ENCODE measurements at regions not wholly inside any gene's neighbourhood (a gene's known extent, or its start where the extent isn't known, plus 50 kb on each side); places are given as distances from the start of the nearest gene placed in this dataset.

GRCh38 chr2:46832543-46832942 is 83.1 kb downstream of the MCFD2 start:
- Histone ChIP-seq H3K4me2 (ENCODE audit: insufficient read depth, low read length) (no peak overlapping the region), H3K9me1 (replicated peaks; ENCODE audit: control insufficient read depth, extremely low read depth, insufficient read depth, low read length) (no peaks in the 10 kb centered on the region), H2AFZ (ENCODE audit: low read depth, low read length) (no peak overlapping the region), H3K9ac (replicated peaks; ENCODE audit: extremely low read depth, insufficient read depth, low read length) (no peak overlapping the region), H3K27me3 (ENCODE audit: control insufficient read depth in 2 of 2, insufficient read depth in 2 of 2, low read length in 2 of 2) (no peaks in the 10 kb centered on the region), H3K27ac (ENCODE audit: insufficient read depth, low read depth, low read length) (no peak overlapping the region), H3K4me1 (ENCODE audit: control insufficient read depth, extremely low read depth, insufficient read depth, low read length) (no peaks in the 10 kb centered on the region), H4K20me1 (replicated peaks; ENCODE audit: control insufficient read depth, extremely low read depth, insufficient read depth, low read length) (no peaks in the 10 kb centered on the region), H3K36me3 (ENCODE audit: control insufficient read depth in 2 of 2, extremely low read depth in 1 of 2, insufficient read depth in 2 of 2, low read length in 2 of 2) (no peaks in the 10 kb centered on the region), H3K4me3 (replicated peaks in 1 of 3; ENCODE audit: insufficient read depth in 1 of 3, low read depth in 1 of 3, low read length in 3 of 3) (no peak overlapping the region), H3K79me2 (ENCODE audit: control insufficient read depth, insufficient read depth, low read length) (no peaks in the 10 kb centered on the region), H3K9me3 (replicated peaks; ENCODE audit: control insufficient read depth, insufficient read depth, low read length) (no peaks in the 10 kb centered on the region)
- TF ChIP-seq GATA2 (IDR thresholded peaks at IDR 0.05; ENCODE audit: insufficient read depth, insufficient read length, low read depth, low read length) (no peak), MAX (IDR thresholded peaks at IDR 0.05; ENCODE audit: insufficient read depth, insufficient read length) (no peak), EZH2 (IDR thresholded peaks at IDR 0.05; ENCODE audit: borderline replicate concordance, low read depth, low read length, severe bottlenecking) (no peak), POLR2A (IDR thresholded peaks at IDR 0.05; ENCODE audit: low read depth, low read length) (no peak), JUN (IDR thresholded peaks at IDR 0.05; ENCODE audit: borderline replicate concordance, insufficient read depth, insufficient read length, low read depth) (no peak), FOS (IDR thresholded peaks at IDR 0.05; ENCODE audit: borderline replicate concordance, insufficient read depth, low read length) (no peak), CTCF (IDR thresholded peaks at IDR 0.05; ENCODE audit: extremely low read depth in 1 of 2, insufficient read depth in 1 of 2, low read depth in 1 of 2, low read length in 2 of 2) (no peak)
- FAIRE-seq, result no peak
- BruUV-seq (replicated peaks), result no TSS peak
- POLR2A ChIA-PET, result no interaction called here
- CTCF ChIA-PET, result interaction anchor here (1.0 to 1.4 kb wide), 2 partner anchors 9 to 27 kb away, joined by 3 read pairs; no protein-coding TSS in a partner anchor
- no peak for DNase-seq (ENCODE audit: low read depth, low spot score)
- intact Hi-C loops (cut with micrococcal nuclease) (no loop called here), dilution Hi-C loops (cut with MboI; ENCODE audit: extremely low pct_ligation_motif_present, low sequenced_read_pairs) (no loop called here)
